ENCODE measurements at regions not wholly inside any gene's neighbourhood (a gene's known extent, or its start where the extent isn't known, plus 50 kb on each side); places are given as distances from the start of the nearest gene placed in this dataset.

GRCh38 chr10:109426987-109427386 lies 496.3 kb downstream of the XPNPEP1 start:
- TF ChIP-seq CTCF (IDR thresholded peaks at IDR 0.05) (no peak), POLR2AphosphoS5 (IDR thresholded peaks at IDR 0.05) (no peak), EP300 (IDR thresholded peaks at IDR 0.05) (no peak), POLR2A (IDR thresholded peaks at IDR 0.05) (no peak)
- no peak for DNase-seq
- Histone ChIP-seq H3K27ac (no peak overlapping the region), H3K9me3 (no peaks in the 10 kb centered on the region), H3K36me3 (no peaks in the 10 kb centered on the region), H3K4me1 (peaks cover 0 to 25% (median 11%) of the 10 kb centered on the region in 4 donors), H3K27me3 (no peaks in the 10 kb centered on the region), H3K4me3 (no peak overlapping the region)
- WGBS, 2 donors = 90 to 93% methylated on average over 2 of the region's 2 CpGs
- intact Hi-C loops (cut with DNase I) = no loop called here

- 66 to 80% methylated on average over 3 of the region's 3 CpGs for WGBS, 2 donors
- TF ChIP-seq CTCF (IDR thresholded peaks at IDR 0.05) (no peak), EP300 (IDR thresholded peaks at IDR 0.05) (no peak), POLR2AphosphoS5 (IDR thresholded peaks at IDR 0.05) (no peak), POLR2A (IDR thresholded peaks at IDR 0.05) (no peak)
These were observed 504.5 kb downstream of the XPNPEP1 start for GRCh38 chr10:109418795-109419194.

GRCh38 chr10:109417803-109418202 lies 505.5 kb downstream of the XPNPEP1 start:
- no peak for TF ChIP-seq CTCF (IDR thresholded peaks at IDR 0.05)
- TF ChIP-seq EP300 (IDR thresholded peaks at IDR 0.05) = no peak
- no peak for TF ChIP-seq POLR2AphosphoS5 (IDR thresholded peaks at IDR 0.05)
- no peak for TF ChIP-seq POLR2A (IDR thresholded peaks at IDR 0.05)
- H3K27me3 ChIP-seq = no peaks in the 10 kb centered on the region
- no peak overlapping the region for H3K4me3 ChIP-seq
- H3K9me3 ChIP-seq = no peaks in the 10 kb centered on the region
- peaks cover 0 to 5% (median 2%) of the 10 kb centered on the region in 4 donors for H3K4me1 ChIP-seq
- no peak for DNase-seq
- 70 to 78% methylated on average over 4 of the region's 4 CpGs for WGBS, 2 donors
- intact Hi-C loops (cut with DNase I) = no loop called here
- no peaks in the 10 kb centered on the region for H3K36me3 ChIP-seq
- no peak overlapping the region for H3K27ac ChIP-seq

More at GRCh38 chr10:109418795-109419194, 504.5 kb downstream of the XPNPEP1 start:
- intact Hi-C loops (cut with DNase I) = no loop called here
- H3K36me3 ChIP-seq = no peaks in the 10 kb centered on the region
- peaks cover 0 to 5% (median 2%) of the 10 kb centered on the region in 4 donors for H3K4me1 ChIP-seq
- H3K27ac ChIP-seq = no peak overlapping the region
- no peak overlapping the region for H3K4me3 ChIP-seq
- H3K9me3 ChIP-seq = no peaks in the 10 kb centered on the region
- DNase-seq = no peak
- no peaks in the 10 kb centered on the region for H3K27me3 ChIP-seq

- Histone ChIP-seq H3K4me1 (peaks cover 0 to 11% (median 4%) of the 10 kb centered on the region in 4 donors), H3K4me3 (no peak overlapping the region), H3K27me3 (no peaks in the 10 kb centered on the region), H3K9me3 (no peaks in the 10 kb centered on the region), H3K27ac (peak overlapping the region in 1 of 4 donors; percentile 13), H3K36me3 (no peaks in the 10 kb centered on the region)
- 89 to 91% methylated on average over 1 of the region's 1 CpG for WGBS, 2 donors
- peak; percentile 60 for DNase-seq
- intact Hi-C loops (cut with DNase I) = no loop called here
- TF ChIP-seq EP300 (IDR thresholded peaks at IDR 0.05) = no peak
- no peak for TF ChIP-seq POLR2A (IDR thresholded peaks at IDR 0.05)
- peak in 2 of 4 donors; percentile 15 to 27 for TF ChIP-seq POLR2AphosphoS5 (IDR thresholded peaks at IDR 0.05)
- no peak for TF ChIP-seq CTCF (IDR thresholded peaks at IDR 0.05)
These were observed 511.0 kb downstream of the XPNPEP1 start for GRCh38 chr10:109412353-109412752.

- 29 to 35% methylated on average over 3 of the region's 3 CpGs for WGBS, 2 donors
- intact Hi-C loops (cut with DNase I) = no loop called here
These were observed 511.4 kb downstream of the XPNPEP1 start for GRCh38 chr10:109411917-109412316.

More at GRCh38 chr10:109411917-109412316, 511.4 kb downstream of the XPNPEP1 start:
- Histone ChIP-seq H3K9me3 (no peaks in the 10 kb centered on the region), H3K27ac (peak overlapping the region in 1 of 4 donors; percentile 13), H3K4me1 (peaks cover 0 to 11% (median 4%) of the 10 kb centered on the region in 4 donors), H3K27me3 (no peaks in the 10 kb centered on the region), H3K4me3 (no peak overlapping the region), H3K36me3 (no peaks in the 10 kb centered on the region)
- DNase-seq = peak; percentile 67
- no peak for TF ChIP-seq POLR2A (IDR thresholded peaks at IDR 0.05)
- TF ChIP-seq CTCF (IDR thresholded peaks at IDR 0.05) = no peak
- TF ChIP-seq POLR2AphosphoS5 (IDR thresholded peaks at IDR 0.05) = no peak
- TF ChIP-seq EP300 (IDR thresholded peaks at IDR 0.05) = no peak
